ENCODE measurements at regions not wholly inside any gene's neighbourhood (a gene's known extent, or its start where the extent isn't known, plus 50 kb on each side); places are given as distances from the start of the nearest gene placed in this dataset.

GRCh38 chr1:79304131-79304530, 297.6 kb upstream of the ADGRL4 start:
- TF ChIP-seq, protein P1, sequence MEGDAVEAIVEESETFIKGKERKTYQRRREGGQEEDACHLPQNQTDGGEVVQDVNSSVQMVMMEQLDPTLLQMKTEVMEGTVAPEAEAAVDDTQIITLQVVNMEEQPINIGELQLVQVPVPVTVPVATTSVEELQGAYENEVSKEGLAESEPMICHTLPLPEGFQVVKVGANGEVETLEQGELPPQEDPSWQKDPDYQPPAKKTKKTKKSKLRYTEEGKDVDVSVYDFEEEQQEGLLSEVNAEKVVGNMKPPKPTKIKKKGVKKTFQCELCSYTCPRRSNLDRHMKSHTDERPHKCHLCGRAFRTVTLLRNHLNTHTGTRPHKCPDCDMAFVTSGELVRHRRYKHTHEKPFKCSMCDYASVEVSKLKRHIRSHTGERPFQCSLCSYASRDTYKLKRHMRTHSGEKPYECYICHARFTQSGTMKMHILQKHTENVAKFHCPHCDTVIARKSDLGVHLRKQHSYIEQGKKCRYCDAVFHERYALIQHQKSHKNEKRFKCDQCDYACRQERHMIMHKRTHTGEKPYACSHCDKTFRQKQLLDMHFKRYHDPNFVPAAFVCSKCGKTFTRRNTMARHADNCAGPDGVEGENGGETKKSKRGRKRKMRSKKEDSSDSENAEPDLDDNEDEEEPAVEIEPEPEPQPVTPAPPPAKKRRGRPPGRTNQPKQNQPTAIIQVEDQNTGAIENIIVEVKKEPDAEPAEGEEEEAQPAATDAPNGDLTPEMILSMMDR (IDR thresholded peaks at IDR 0.05) = no peak
- TF ChIP-seq ZFX (IDR thresholded peaks at IDR 0.05; ENCODE audit: borderline replicate concordance) = no peak
- no peak overlapping the region for H3K27ac ChIP-seq

DNA sequence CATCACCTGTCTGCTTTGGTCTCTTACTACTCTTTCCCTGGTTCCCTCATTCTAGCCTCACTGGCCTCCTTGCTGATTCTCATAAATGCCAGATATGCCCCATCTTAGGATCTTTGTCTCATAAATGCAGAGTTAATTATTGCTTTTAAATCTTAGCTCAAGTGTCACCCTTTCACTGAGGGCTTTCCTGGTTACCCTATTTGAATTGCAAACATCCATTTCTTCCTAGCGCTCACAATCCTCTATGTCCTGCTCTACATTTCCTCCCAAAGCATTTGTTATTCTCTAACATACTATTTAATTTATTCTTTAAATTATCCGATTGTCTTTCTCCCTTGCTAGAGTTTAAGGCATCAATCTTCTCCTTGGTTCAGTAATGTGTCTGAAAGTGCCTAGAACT, 296.5 kb upstream of the ADGRL4 start:
- H3K27ac ChIP-seq = no peak overlapping the region
- TF ChIP-seq, protein P1 (IDR thresholded peaks at IDR 0.05) = no peak
- no peak for TF ChIP-seq ZFX (IDR thresholded peaks at IDR 0.05; ENCODE audit: borderline replicate concordance)

- no peak overlapping the region for H3K27ac ChIP-seq
- no peak for TF ChIP-seq ZFX (IDR thresholded peaks at IDR 0.05; ENCODE audit: borderline replicate concordance)
- TF ChIP-seq, protein P1 (IDR thresholded peaks at IDR 0.05) = no peak
Observed at GRCh38 chr1:79302380-79302930, 295.9 kb upstream of the ADGRL4 start.

- TF ChIP-seq, protein P1 (IDR thresholded peaks at IDR 0.05) = no peak
- TF ChIP-seq ZFX (IDR thresholded peaks at IDR 0.05; ENCODE audit: borderline replicate concordance) = no peak
- no peak overlapping the region for H3K27ac ChIP-seq
Observed at GRCh38 chr1:79295967-79296366, 289.4 kb upstream of the ADGRL4 start.

- H3K27ac ChIP-seq = no peak overlapping the region
- TF ChIP-seq ZFX (IDR thresholded peaks at IDR 0.05; ENCODE audit: borderline replicate concordance) = no peak
- TF ChIP-seq, protein P1 (IDR thresholded peaks at IDR 0.05) = no peak
Observed at GRCh38 chr1:79293611-79294010, 287.1 kb upstream of the ADGRL4 start.

DNA sequence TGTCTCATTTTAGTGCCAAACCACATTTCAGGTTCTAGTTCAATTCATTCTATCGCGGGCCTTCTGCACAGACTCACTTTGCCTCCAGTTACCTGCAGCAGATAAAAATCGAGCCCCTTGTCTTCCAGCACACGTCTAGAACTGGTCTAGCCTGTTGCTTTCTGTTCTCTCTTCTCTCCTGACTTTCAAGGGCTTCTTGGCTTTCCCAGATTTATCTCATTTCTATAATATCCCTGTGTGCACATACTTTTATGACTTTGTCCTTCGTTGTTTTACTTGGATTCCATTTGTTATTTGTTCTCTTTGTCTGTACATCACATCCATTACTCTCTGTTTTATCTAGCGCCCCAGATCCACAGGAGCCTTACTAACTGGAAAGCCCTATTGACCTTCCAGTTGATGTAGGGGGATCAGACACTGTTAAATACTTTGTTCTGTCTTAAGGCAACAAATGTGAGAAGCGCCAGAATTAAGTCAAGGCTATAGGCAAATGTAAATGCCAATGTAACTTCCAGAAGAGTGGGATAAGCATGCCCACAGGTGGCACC, 284.5 kb upstream of the ADGRL4 start:
- TF ChIP-seq, protein P1 (IDR thresholded peaks at IDR 0.05) = no peak
- no peak for TF ChIP-seq ZFX (IDR thresholded peaks at IDR 0.05; ENCODE audit: borderline replicate concordance)
- H3K27ac ChIP-seq = no peak overlapping the region

- TF ChIP-seq, protein P1 (IDR thresholded peaks at IDR 0.05) = no peak
- no peak for TF ChIP-seq ZFX (IDR thresholded peaks at IDR 0.05; ENCODE audit: borderline replicate concordance)
- no peak overlapping the region for H3K27ac ChIP-seq
Observed at GRCh38 chr1:79287982-79288381, 281.5 kb upstream of the ADGRL4 start.
